IMR-90 (cell line): ENCODE measurements at regions not wholly inside any gene's neighbourhood (a gene's known extent, or its start where the extent isn't known, plus 50 kb on each side); places are given as distances from the start of the nearest gene placed in this dataset.

Experiments used
- BHLHE40 ChIP-seq: fragments of 150-350 bp; IDR thresholded peaks from 2 replicates; pipeline ENCODE4 v1.6.1; 2016; ENCODE audit warnings: mild to moderate bottlenecking, low read depth, low read length
- CEBPB ChIP-seq: IDR thresholded peaks from 2 replicates; pipeline ENCODE4 v1.6.1; 2012; ENCODE audit warnings: low read depth, low read length, improper control_type of control experiment
- CHD1 ChIP-seq: IDR thresholded peaks from 2 replicates; pipeline ENCODE4 v1.6.1; 2012; ENCODE audit warnings: low read depth, low read length, improper control_type of control experiment
- CTCF ChIP-seq: conservative IDR thresholded peaks from 2 replicates; pipeline ENCODE4 v1.5.1; 2012; ENCODE audit warnings: mild to moderate bottlenecking, low read depth, low read length, improper control_type of control experiment
- MXI1 ChIP-seq: IDR thresholded peaks from 2 replicates; pipeline ENCODE4 v1.6.1; 2012; ENCODE audit warnings: low read depth, mild to moderate bottlenecking, low read length, moderate library complexity, borderline replicate concordance
- POLR2A ChIP-seq: IDR thresholded peaks from 2 replicates; pipeline ENCODE4 v1.6.1; 2012; ENCODE audit warnings: mild to moderate bottlenecking, low read depth, low read length
- RAD21 ChIP-seq: IDR thresholded peaks from 2 replicates; pipeline ENCODE4 v1.6.1; 2012; ENCODE audit warnings: low read length, improper control_type of control experiment
- RCOR1 ChIP-seq: IDR thresholded peaks from 2 replicates; pipeline ENCODE4 v1.6.1; 2012; ENCODE audit warnings: mild to moderate bottlenecking, low read length, improper control_type of control experiment; ENCODE audit not compliant: insufficient replicate concordance
- SMC3 ChIP-seq: fragments of 150-350 bp; IDR thresholded peaks from 2 replicates; pipeline ENCODE4 v1.6.1; 2016; ENCODE audit warnings: low read depth, mild to moderate bottlenecking, antibody characterized with exemption, low read length, moderate library complexity

GRCh38 chr4:56215141-56215783, 172.0 kb downstream of the AASDH start:
- TF ChIP-seq CTCF = no peak
- TF ChIP-seq RCOR1 = no peak
- TF ChIP-seq POLR2A = no peak
- no peak for TF ChIP-seq BHLHE40
- no peak for TF ChIP-seq CEBPB
- TF ChIP-seq CHD1 = no peak
- TF ChIP-seq RAD21 = no peak
- TF ChIP-seq MXI1 = no peak
- TF ChIP-seq SMC3 = no peak
